Panc1 (cell line): ENCODE measurements at regions not wholly inside any gene's neighbourhood (a gene's known extent, or its start where the extent isn't known, plus 50 kb on each side); places are given as distances from the start of the nearest gene placed in this dataset.

Experiments
- CTCF ChIP-seq: fragments of 450-650 bp; IDR thresholded peaks from 2 replicates; pipeline ENCODE4 v1.5.1; 2017; ENCODE audit warnings: mild to moderate bottlenecking
- POLR2AphosphoS5 ChIP-seq: IDR thresholded peaks from 2 replicates; pipeline ENCODE4 v1.6.1; 2012; ENCODE audit warnings: mild to moderate bottlenecking, low read depth, low read length, moderate library complexity
- REST ChIP-seq, 2 experiments: IDR thresholded peaks; 2 replicates each; pipeline ENCODE4 v1.6.1; 2011 to 2012; ENCODE audit warnings: low read depth in 2 of 2, control low read depth in 1 of 2, low read length in 1 of 2, mild to moderate bottlenecking in 1 of 2, moderate library complexity in 1 of 2; ENCODE audit not compliant: insufficient read depth in 1 of 2
- SIN3A ChIP-seq: IDR thresholded peaks from 2 replicates; pipeline ENCODE4 v1.6.1; 2012; ENCODE audit warnings: low read depth, mild to moderate bottlenecking, low read length, moderate library complexity, borderline replicate concordance; ENCODE audit not compliant: insufficient read depth
- TCF7L2 ChIP-seq: IDR thresholded peaks from 2 replicates; pipeline ENCODE4 v1.6.1; 2011; ENCODE audit warnings: mild to moderate bottlenecking, low read depth, low read length, inconsistent platforms

GRCh38 chr2:193774166-193774565 lies 1579.4 kb upstream of the TMEFF2 start:
- TF ChIP-seq POLR2AphosphoS5 (no peak), CTCF (no peak), SIN3A (no peak), REST (IDR thresholded peaks at IDR 0.05; ENCODE audit: insufficient read depth in 1 of 2, low read depth in 2 of 2, low read length in 1 of 2) (no peak), TCF7L2 (no peak)
